ENCODE measurements at regions not wholly inside any gene's neighbourhood (a gene's known extent, or its start where the extent isn't known, plus 50 kb on each side); places are given as distances from the start of the nearest gene placed in this dataset.

DNA sequence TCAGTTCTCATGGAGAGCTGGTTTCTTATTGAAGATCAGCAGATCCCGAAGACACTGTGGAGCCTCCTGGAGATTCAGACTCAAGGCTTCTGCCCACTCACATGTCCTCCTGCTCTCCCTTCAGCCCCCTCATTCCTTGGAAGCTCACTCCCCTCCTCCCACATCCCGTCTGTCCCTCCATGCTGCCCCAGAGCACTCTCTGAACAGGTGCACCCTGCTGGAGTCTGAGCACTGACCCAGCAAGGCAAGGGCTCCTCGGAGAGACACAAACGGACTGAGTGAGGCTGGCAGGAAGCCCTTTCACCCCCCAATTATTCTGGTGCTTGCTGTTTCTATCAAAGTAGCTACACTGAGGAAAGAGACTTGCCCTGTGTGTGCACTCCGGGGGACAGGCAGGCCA is 374.0 kb downstream of the UQCRFS1 start:
- TF ChIP-seq, protein P1, sequence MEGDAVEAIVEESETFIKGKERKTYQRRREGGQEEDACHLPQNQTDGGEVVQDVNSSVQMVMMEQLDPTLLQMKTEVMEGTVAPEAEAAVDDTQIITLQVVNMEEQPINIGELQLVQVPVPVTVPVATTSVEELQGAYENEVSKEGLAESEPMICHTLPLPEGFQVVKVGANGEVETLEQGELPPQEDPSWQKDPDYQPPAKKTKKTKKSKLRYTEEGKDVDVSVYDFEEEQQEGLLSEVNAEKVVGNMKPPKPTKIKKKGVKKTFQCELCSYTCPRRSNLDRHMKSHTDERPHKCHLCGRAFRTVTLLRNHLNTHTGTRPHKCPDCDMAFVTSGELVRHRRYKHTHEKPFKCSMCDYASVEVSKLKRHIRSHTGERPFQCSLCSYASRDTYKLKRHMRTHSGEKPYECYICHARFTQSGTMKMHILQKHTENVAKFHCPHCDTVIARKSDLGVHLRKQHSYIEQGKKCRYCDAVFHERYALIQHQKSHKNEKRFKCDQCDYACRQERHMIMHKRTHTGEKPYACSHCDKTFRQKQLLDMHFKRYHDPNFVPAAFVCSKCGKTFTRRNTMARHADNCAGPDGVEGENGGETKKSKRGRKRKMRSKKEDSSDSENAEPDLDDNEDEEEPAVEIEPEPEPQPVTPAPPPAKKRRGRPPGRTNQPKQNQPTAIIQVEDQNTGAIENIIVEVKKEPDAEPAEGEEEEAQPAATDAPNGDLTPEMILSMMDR (IDR thresholded peaks at IDR 0.05; ENCODE audit: low read depth, low read length), result no peak
- DNase-seq (ENCODE audit: low read depth in 2 of 2), result no peak
- no peak overlapping the region for H3K4me3 ChIP-seq (replicated peaks in 1 of 2; ENCODE audit: low read depth in 2 of 2, low read length in 2 of 2)

DNA sequence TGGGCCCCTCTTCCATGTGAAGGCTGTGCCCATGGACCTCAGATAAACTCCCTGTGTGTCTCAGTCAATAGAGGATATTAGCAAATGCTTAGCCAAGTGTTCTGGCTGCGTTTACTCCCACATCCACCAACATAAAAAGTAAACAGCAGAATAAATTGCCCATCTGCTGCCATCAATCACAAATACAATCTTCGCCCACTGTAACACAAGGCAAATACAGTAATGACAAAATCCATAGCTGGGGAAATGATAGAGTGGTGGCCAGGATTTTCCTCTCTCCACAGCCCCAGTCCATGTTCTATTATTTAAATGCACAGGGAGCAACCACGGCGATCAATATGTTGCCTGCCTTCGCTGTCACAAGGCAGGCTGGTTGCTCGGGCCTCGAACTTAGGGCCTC is 376.5 kb downstream of the UQCRFS1 start:
- TF ChIP-seq, protein P1 (IDR thresholded peaks at IDR 0.05; ENCODE audit: low read depth, low read length), result no peak
- no peak overlapping the region for H3K4me3 ChIP-seq (replicated peaks in 1 of 2; ENCODE audit: low read depth in 2 of 2, low read length in 2 of 2)
- no peak for DNase-seq (ENCODE audit: low read depth in 2 of 2)

DNA sequence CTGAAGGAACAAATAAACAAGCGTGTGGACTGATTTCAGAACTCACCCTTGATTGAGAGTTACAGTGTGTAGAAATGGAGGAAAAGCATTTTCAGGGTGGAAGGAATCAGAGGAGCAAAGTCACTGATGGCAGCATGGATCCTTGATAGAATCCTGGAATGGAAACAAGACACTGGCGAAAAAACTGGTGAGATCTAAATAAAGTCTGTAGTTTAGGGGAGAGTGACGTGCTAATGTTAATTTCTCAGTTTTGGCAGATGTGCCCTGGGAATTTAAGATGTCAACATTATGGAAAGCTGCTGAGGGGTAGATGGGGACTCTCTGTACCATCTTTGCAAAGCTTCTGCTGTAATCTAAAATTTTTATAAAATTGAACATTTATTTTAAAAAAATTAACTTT is 378.0 kb downstream of the UQCRFS1 start:
- DNase-seq (ENCODE audit: low read depth in 2 of 2), result no peak
- TF ChIP-seq, protein P1 (IDR thresholded peaks at IDR 0.05; ENCODE audit: low read depth, low read length), result no peak
- H3K4me3 ChIP-seq (replicated peaks in 1 of 2; ENCODE audit: low read depth in 2 of 2, low read length in 2 of 2), result no peak overlapping the region

DNA sequence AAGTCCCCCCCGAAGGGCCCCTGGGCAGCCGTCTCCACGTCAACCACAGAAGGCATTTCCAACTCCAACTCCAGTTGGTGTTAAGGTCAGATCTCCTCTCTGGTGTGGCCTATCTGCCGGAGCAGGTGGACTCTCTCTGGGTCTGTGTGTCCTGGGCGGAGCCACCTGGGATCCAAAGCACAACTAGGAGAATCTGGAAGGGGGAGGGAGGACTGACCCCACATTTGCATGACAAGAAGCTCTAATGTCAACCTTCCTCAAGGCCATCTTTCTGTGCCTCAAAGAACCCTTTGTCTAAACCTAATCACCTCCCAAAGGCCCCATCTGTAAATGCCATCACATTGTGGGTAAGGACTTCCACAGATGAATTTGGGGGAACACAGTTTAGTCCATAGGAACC is 381.5 kb downstream of the UQCRFS1 start:
- no peak for DNase-seq (ENCODE audit: low read depth in 2 of 2)
- TF ChIP-seq, protein P1 (IDR thresholded peaks at IDR 0.05; ENCODE audit: low read depth, low read length), result no peak
- H3K4me3 ChIP-seq (replicated peaks in 1 of 2; ENCODE audit: low read depth in 2 of 2, low read length in 2 of 2), result no peak overlapping the region

DNA sequence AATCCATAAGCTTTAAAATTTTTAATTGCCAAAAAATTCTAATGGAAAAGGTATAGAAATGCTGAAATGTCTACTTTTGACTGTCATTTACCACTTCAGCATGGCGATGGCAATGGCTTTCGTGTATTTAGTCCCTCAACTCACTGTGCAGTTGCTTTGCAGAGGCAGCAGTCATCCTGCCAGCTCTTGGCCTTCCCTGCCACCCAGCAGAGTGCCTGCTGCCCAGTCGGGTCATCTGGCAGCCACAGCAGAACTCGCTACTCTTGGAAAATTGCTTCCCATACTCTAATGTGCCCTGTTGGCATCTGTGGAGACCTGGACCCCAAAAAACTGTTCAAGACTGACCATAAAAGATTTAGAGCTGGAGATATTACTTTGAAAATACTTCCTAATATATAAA is 383.2 kb downstream of the UQCRFS1 start:
- DNase-seq (ENCODE audit: low read depth in 2 of 2), result no peak
- TF ChIP-seq, protein P1 (IDR thresholded peaks at IDR 0.05; ENCODE audit: low read depth, low read length), result no peak
- no peak overlapping the region for H3K4me3 ChIP-seq (replicated peaks in 1 of 2; ENCODE audit: low read depth in 2 of 2, low read length in 2 of 2)

DNA sequence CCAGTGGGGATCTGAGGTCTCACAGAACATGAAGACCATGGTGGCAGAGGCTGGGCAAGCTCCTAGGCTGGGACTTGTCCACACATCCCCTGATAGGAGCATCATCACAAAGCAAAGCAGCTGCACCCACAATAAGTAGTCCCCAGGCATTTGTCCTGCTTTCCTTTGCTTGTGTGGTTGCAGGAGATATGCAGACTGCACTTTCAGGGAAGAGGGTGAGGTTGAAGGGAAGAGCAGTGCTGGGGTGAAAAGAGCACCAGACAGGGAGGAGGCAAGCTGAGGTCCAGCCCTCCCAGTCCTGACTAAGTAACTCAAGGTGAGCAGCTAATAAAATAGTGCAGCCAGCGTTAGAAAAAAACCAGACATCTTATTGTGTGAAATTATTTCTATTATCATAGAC is 383.6 kb downstream of the UQCRFS1 start:
- H3K4me3 ChIP-seq (replicated peaks in 1 of 2; ENCODE audit: low read depth in 2 of 2, low read length in 2 of 2), result no peak overlapping the region
- no peak for DNase-seq (ENCODE audit: low read depth in 2 of 2)
- TF ChIP-seq, protein P1 (IDR thresholded peaks at IDR 0.05; ENCODE audit: low read depth, low read length), result no peak

DNA sequence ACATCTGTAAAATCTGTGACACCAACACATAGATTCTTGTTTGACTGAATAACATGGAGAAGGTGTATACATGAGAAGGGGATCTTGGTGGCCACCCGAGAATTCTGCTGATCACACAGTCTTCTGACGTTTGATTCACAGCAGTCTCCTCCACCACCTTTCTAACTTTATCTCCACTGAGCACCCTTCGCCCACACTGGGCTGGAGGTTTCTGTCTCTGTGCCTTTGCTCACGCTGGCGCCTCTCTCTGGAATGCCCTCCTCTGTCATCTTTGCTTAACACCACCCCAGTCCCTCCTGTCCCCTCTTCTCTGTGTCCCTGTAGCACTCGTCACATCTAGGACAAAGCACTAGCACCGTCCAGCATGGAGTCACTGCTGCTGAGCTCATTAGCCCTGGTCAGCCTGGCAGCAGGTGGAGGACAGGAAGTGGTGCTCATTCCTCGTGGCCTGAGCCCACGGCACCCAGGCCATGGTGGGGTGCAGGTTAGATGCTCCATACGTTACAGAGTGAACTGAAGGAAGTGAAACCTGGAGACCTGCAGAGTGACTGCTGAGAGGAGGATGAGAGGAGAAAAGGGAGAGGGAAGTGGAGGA is 384.6 kb downstream of the UQCRFS1 start:
- TF ChIP-seq, protein P1 (IDR thresholded peaks at IDR 0.05; ENCODE audit: low read depth, low read length), result no peak
- H3K4me3 ChIP-seq (replicated peaks in 1 of 2; ENCODE audit: low read depth in 2 of 2, low read length in 2 of 2), result no peak overlapping the region
- DNase-seq (ENCODE audit: low read depth in 2 of 2), result no peak

Measured in cardiac fibroblast (primary cell).